H9 (cell line): ENCODE measurements at regions not wholly inside any gene's neighbourhood (a gene's known extent, or its start where the extent isn't known, plus 50 kb on each side); places are given as distances from the start of the nearest gene placed in this dataset.

Experiments
- DNase-seq: peaks from one replicate; pipeline ENCODE4 v3.0.0-alpha.2; 2017
- H2AFZ ChIP-seq: one replicate; pipeline ENCODE4 v1.6.1; 2013; ENCODE audit warnings: mild to moderate bottlenecking, low read length, control low read depth, moderate library complexity
- H2AK5ac ChIP-seq: 2 replicates; pipeline ENCODE4 v1.6.1; 2013; ENCODE audit warnings: low read length, control low read depth, mixed read lengths; ENCODE audit not compliant: insufficient read length
- H2BK120ac ChIP-seq: one replicate; pipeline ENCODE4 v1.6.1; 2013; ENCODE audit warnings: low read depth, mild to moderate bottlenecking, low read length, control low read depth, inconsistent platforms; ENCODE audit not compliant: poor library complexity, severe bottlenecking
- H2BK12ac ChIP-seq: 2 replicates; pipeline ENCODE4 v1.6.1; 2013; ENCODE audit warnings: low read length, control low read depth, mixed read lengths, low read depth; ENCODE audit not compliant: insufficient read length
- H2BK15ac ChIP-seq: 2 replicates; pipeline ENCODE4 v1.6.1; 2013; ENCODE audit warnings: low read depth, low read length, control low read depth
- H2BK20ac ChIP-seq: one replicate; pipeline ENCODE4 v1.6.1; 2013; ENCODE audit warnings: low read depth, mild to moderate bottlenecking, low read length, control low read depth, inconsistent platforms; ENCODE audit not compliant: poor library complexity, severe bottlenecking
- H2BK5ac ChIP-seq: 2 replicates; pipeline ENCODE4 v1.6.1; 2013; ENCODE audit warnings: low read length, control low read depth, mixed read lengths; ENCODE audit not compliant: insufficient read length
- H3K14ac ChIP-seq: 2 replicates; pipeline ENCODE4 v1.6.1; 2013; ENCODE audit warnings: low read length, control low read depth; ENCODE audit not compliant: insufficient read depth
- H3K18ac ChIP-seq: 2 replicates; pipeline ENCODE4 v1.6.1; 2013; ENCODE audit warnings: low read depth, mild to moderate bottlenecking, mixed read lengths, low read length, control low read depth; ENCODE audit not compliant: insufficient read length
- H3K23ac ChIP-seq: 2 replicates; pipeline ENCODE4 v1.6.1; 2013; ENCODE audit warnings: low read length, control low read depth, mixed read lengths, low read depth; ENCODE audit not compliant: insufficient read length
- H3K23me2 ChIP-seq: 2 replicates; pipeline ENCODE4 v1.6.1; 2013; ENCODE audit warnings: low read depth, mild to moderate bottlenecking, mixed read lengths, low read length, control low read depth; ENCODE audit not compliant: insufficient read length, poor library complexity, severe bottlenecking
- H3K27ac ChIP-seq: 2 replicates; pipeline ENCODE4 v1.5.1; 2013; ENCODE audit warnings: low read length, control low read depth, mixed read lengths, low read depth; ENCODE audit not compliant: insufficient read length
- H3K27me3 ChIP-seq: 2 replicates; pipeline ENCODE4 v1.6.1; 2013; ENCODE audit warnings: low read length, control low read depth, inconsistent platforms; ENCODE audit not compliant: insufficient read depth
- H3K4ac ChIP-seq: 2 replicates; pipeline ENCODE4 v1.6.1; 2013; ENCODE audit warnings: low read depth, mild to moderate bottlenecking, control low read depth, inconsistent platforms, low read length, moderate library complexity
- H3K4me1 ChIP-seq: 2 replicates; pipeline ENCODE4 v1.6.1; 2013; ENCODE audit warnings: low read length, control low read depth, inconsistent platforms; ENCODE audit not compliant: insufficient read depth
- H3K4me2 ChIP-seq: 2 replicates; pipeline ENCODE4 v1.6.1; 2013; ENCODE audit warnings: low read length, control low read depth, mixed read lengths; ENCODE audit not compliant: insufficient read length, insufficient read depth
- H3K56ac ChIP-seq: 2 replicates; pipeline ENCODE4 v1.6.1; 2013; ENCODE audit warnings: low read depth, mild to moderate bottlenecking, mixed read lengths, low read length, control low read depth; ENCODE audit not compliant: insufficient read length
- H3K79me1 ChIP-seq: 2 replicates; pipeline ENCODE4 v1.6.1; 2013; ENCODE audit warnings: low read depth, mild to moderate bottlenecking, moderate library complexity, low read length, control low read depth, inconsistent platforms; ENCODE audit not compliant: insufficient read depth, poor library complexity, severe bottlenecking
- H3K79me2 ChIP-seq: 2 replicates; pipeline ENCODE4 v1.6.1; 2013; ENCODE audit warnings: low read length, control low read depth, inconsistent platforms; ENCODE audit not compliant: insufficient read depth
- H3K9ac ChIP-seq: 2 replicates; pipeline ENCODE4 v1.6.1; 2013; ENCODE audit warnings: low read length, control low read depth, mixed read lengths; ENCODE audit not compliant: insufficient read length; ENCODE audit errors: extremely low read depth
- H3K9me3 ChIP-seq: one replicate; pipeline ENCODE4 v1.6.1; 2013; ENCODE audit warnings: low read depth, low read length, inconsistent platforms; ENCODE audit not compliant: control insufficient read depth
- H3T11ph ChIP-seq: one replicate; pipeline ENCODE4 v1.6.1; 2013; ENCODE audit warnings: mild to moderate bottlenecking, low read length, control low read depth, inconsistent platforms
- H4K20me1 ChIP-seq: one replicate; pipeline ENCODE4 v1.6.1; 2013; ENCODE audit not compliant: control insufficient read depth, insufficient read length, insufficient read depth
- H4K5ac ChIP-seq: 2 replicates; pipeline ENCODE4 v1.6.1; 2013; ENCODE audit warnings: low read depth, mild to moderate bottlenecking, mixed read lengths, low read length, control low read depth; ENCODE audit not compliant: insufficient read length
- H4K8ac ChIP-seq: replicated peaks from 2 replicates; pipeline ENCODE4 v1.6.1; 2013; ENCODE audit warnings: low read length, control low read depth, mixed read lengths, low read depth; ENCODE audit not compliant: insufficient read length
- H4K91ac ChIP-seq: 2 replicates; pipeline ENCODE4 v1.6.1; 2013; ENCODE audit warnings: low read depth, mild to moderate bottlenecking, moderate library complexity, mixed read lengths, low read length, control low read depth; ENCODE audit not compliant: insufficient read length
- H3K27ac Mint-ChIP-seq, 3 experiments: 2 replicates in 2 of 3; 3 replicates in 1 of 3; pipeline ENCODE4 v1.8.0; 2020 to 2021; ENCODE audit warnings: mixed read lengths in 3 of 3, mild to moderate bottlenecking in 1 of 3, moderate library complexity in 1 of 3
- H3K27me3 Mint-ChIP-seq: 2 replicates; pipeline ENCODE4 v1.8.0; 2021; ENCODE audit warnings: low read depth, mild to moderate bottlenecking, moderate library complexity, mixed read lengths
- H3K36me3 Mint-ChIP-seq, 3 experiments: 2 replicates in 2 of 3; 3 replicates in 1 of 3; pipeline ENCODE4 v1.8.0; 2020 to 2021; ENCODE audit warnings: low read depth in 3 of 3, mixed read lengths in 3 of 3; ENCODE audit not compliant: insufficient read depth in 1 of 3
- H3K4me1 Mint-ChIP-seq, 2 experiments: 2 replicates each; pipeline ENCODE4 v1.8.0; 2020; ENCODE audit warnings: mixed read lengths in 2 of 2
- H3K4me3 Mint-ChIP-seq, 2 experiments: 2 replicates in 1 of 2; 3 replicates in 1 of 2; pipeline ENCODE4 v1.8.0; 2020 to 2021; ENCODE audit warnings: mild to moderate bottlenecking in 2 of 2, mixed read lengths in 2 of 2, moderate library complexity in 1 of 2
- H3K9me3 Mint-ChIP-seq, 2 experiments: 2 replicates in 1 of 2; 3 replicates in 1 of 2; pipeline ENCODE4 v1.8.0; 2020; ENCODE audit warnings: mild to moderate bottlenecking in 2 of 2, mixed read lengths in 2 of 2, moderate library complexity in 1 of 2
- CTCF ChIP-seq: fragments of 200-600 bp; sonication (generic); conservative IDR thresholded peaks from 3 replicates; pipeline ENCODE4 v1.8.0; 2021; ENCODE audit warnings: antibody characterized with exemption, mild to moderate bottlenecking
- WGBS: extraction: QIAGEN DNeasy Blood & Tissue Kit; methylation state at CpG from one replicate; pipeline ENCODE4 v1.1.7; 2013; ENCODE audit warnings: missing lambda C conversion rate, low lambda C conversion rate, mixed read lengths; ENCODE audit not compliant: insufficient read length; ENCODE audit errors: extremely low coverage; 5-methylcytosine and 5-hydroxymethylcytosine counted together

- Mint-ChIP-seq H3K4me1 (peaks cover 0 to 3% of the 10 kb centered on the region in 2 experiments; a peak in 2 of 4 replicates), H3K4me3 (no peak overlapping the region), H3K27ac (no peak overlapping the region), H3K9me3 (no peaks in the 10 kb centered on the region), H3K27me3 (no peaks in the 10 kb centered on the region), H3K36me3 (no peaks in the 10 kb centered on the region)
- Histone ChIP-seq H3K79me2 (no peaks in the 10 kb centered on the region), H2AK5ac (no peak overlapping the region), H3K9me3 (no peaks in the 10 kb centered on the region), H3K4me1 (no peaks in the 10 kb centered on the region), H3T11ph (no peak overlapping the region), H3K23me2 (no peaks in the 10 kb centered on the region), H4K5ac (no peak overlapping the region), H3K23ac (no peak overlapping the region), H3K27me3 (no peaks in the 10 kb centered on the region), H3K18ac (no peak overlapping the region), H2BK12ac (no peak overlapping the region), H3K14ac (no peak overlapping the region), H3K9ac (no peak overlapping the region), H2BK5ac (no peak overlapping the region), H3K79me1 (no peaks in the 10 kb centered on the region), H4K91ac (no peak overlapping the region), H3K4me2 (no peak overlapping the region), H3K27ac (no peak overlapping the region), H2BK15ac (no peak overlapping the region), H4K20me1 (no peaks in the 10 kb centered on the region), H4K8ac (no peak overlapping the region), H3K56ac (no peak overlapping the region), H2BK20ac (no peak overlapping the region), H2AFZ (no peak overlapping the region), H3K4ac (no peak overlapping the region), H2BK120ac (no peak overlapping the region)
- DNase-seq, result no peak
- no CpG with 5 or more reads among the region's 1 CpG for WGBS
- no peak for TF ChIP-seq CTCF
These were observed 74.8 kb upstream of the IL12A start for GRCh38 chr3:159913712-159914414.
